ENCODE measurements at regions not wholly inside any gene's neighbourhood (a gene's known extent, or its start where the extent isn't known, plus 50 kb on each side); places are given as distances from the start of the nearest gene placed in this dataset.
"Not testable (repeated sequence)": the region's sequence is repeated elsewhere in the genome, so short reads cannot be mapped to it uniquely, and the experiment has no call there.

- H3K79me1 ChIP-seq (ENCODE audit: low read depth, low read length); H2AFZ ChIP-seq (ENCODE audit: low read length); H3K27ac ChIP-seq (ENCODE audit: low read depth, low read length); H3K23me2 ChIP-seq (ENCODE audit: low read depth, low read length); H3K9ac ChIP-seq (replicated peaks in 1 of 4; ENCODE audit: extremely low read depth in 1 of 4, low read depth in 3 of 4, low read length in 3 of 4); H3K9me3 ChIP-seq (ENCODE audit: insufficient read depth in 2 of 2, low read depth in 1 of 2, low read length in 1 of 2); H3K27me3 ChIP-seq (replicated peaks in 1 of 4; ENCODE audit: control insufficient read depth in 3 of 4, extremely low read depth in 1 of 4, insufficient read depth in 3 of 4, low read length in 3 of 4); H4K20me1 ChIP-seq (replicated peaks in 1 of 2; ENCODE audit: control insufficient read depth in 1 of 2, insufficient read depth in 2 of 2, low read length in 2 of 2); DNase-seq (ENCODE audit: low read depth in 1 of 2, low spot score in 2 of 2); CTCF ChIA-PET (ENCODE audit: partially characterized antibody); H3K23ac ChIP-seq (ENCODE audit: insufficient read length); H3K4ac ChIP-seq (replicated peaks; ENCODE audit: insufficient read length, low read depth, low read length); H4K8ac ChIP-seq (ENCODE audit: extremely low read depth, insufficient read depth, low read length); H2AK5ac ChIP-seq (ENCODE audit: low read depth, low read length); H2BK12ac ChIP-seq (ENCODE audit: low read depth, low read length); H2BK20ac ChIP-seq (ENCODE audit: low read length); POLR2A ChIA-PET (ENCODE audit: partially characterized antibody); H3K4me3 ChIP-seq (ENCODE audit: extremely low read depth in 1 of 4, insufficient read depth in 2 of 4, low read depth in 3 of 4, low read length in 4 of 4); H3K14ac ChIP-seq (ENCODE audit: insufficient read length); H3K4me1 ChIP-seq (replicated peaks in 1 of 4; ENCODE audit: control insufficient read depth in 3 of 4, insufficient read depth in 4 of 4, low read length in 3 of 4); H3K18ac ChIP-seq (ENCODE audit: extremely low read depth, low read length); H2BK5ac ChIP-seq (ENCODE audit: low read depth, low read length); H3K56ac ChIP-seq (replicated peaks; ENCODE audit: insufficient read length, low read depth, low read length); H2BK120ac ChIP-seq (replicated peaks; ENCODE audit: low read depth, low read length); H2BK15ac ChIP-seq (ENCODE audit: low read length); FAIRE-seq; H3K4me2 ChIP-seq (ENCODE audit: insufficient read depth in 1 of 2, low read depth in 2 of 2, low read length in 2 of 2); H4K91ac ChIP-seq (replicated peaks; ENCODE audit: insufficient read length, low read length); H3K79me2 ChIP-seq (ENCODE audit: control insufficient read depth in 1 of 2, insufficient read depth in 2 of 2, low read length in 2 of 2); H4K5ac ChIP-seq (ENCODE audit: insufficient read length, low read depth, low read length); H3K36me3 ChIP-seq (ENCODE audit: control insufficient read depth in 2 of 4, insufficient read depth in 4 of 4, low read length in 3 of 4): not testable (repeated sequence)
- WGBS, 2 experiments (ENCODE audit: extremely low coverage in 1 of 2, insufficient coverage in 1 of 2, insufficient read length in 1 of 2, insufficient replicate concordance in 2 of 2, low coverage in 1 of 2, low lambda C conversion rate in 2 of 2, missing lambda C conversion rate in 1 of 2) = 63% methylated on average over 1 of the region's 3 CpGs; no CpG with 5 or more reads in 1 of the 2 experiments
Measured at GRCh38 chr1:143824266-143824665, 147.5 kb downstream of the FAM72C start.

GRCh38 chr1:143820058-143820457 is 151.7 kb downstream of the FAM72C start:
- H3K27ac ChIP-seq (ENCODE audit: low read depth, low read length); H2AK5ac ChIP-seq (ENCODE audit: low read depth, low read length); H4K91ac ChIP-seq (replicated peaks; ENCODE audit: insufficient read length, low read length); H2BK5ac ChIP-seq (ENCODE audit: low read depth, low read length); H4K8ac ChIP-seq (ENCODE audit: extremely low read depth, insufficient read depth, low read length); H3K23ac ChIP-seq (ENCODE audit: insufficient read length); H2BK120ac ChIP-seq (replicated peaks; ENCODE audit: low read depth, low read length); H3K14ac ChIP-seq (ENCODE audit: insufficient read length); H4K20me1 ChIP-seq (replicated peaks in 1 of 2; ENCODE audit: control insufficient read depth in 1 of 2, insufficient read depth in 2 of 2, low read length in 2 of 2); FAIRE-seq; DNase-seq (ENCODE audit: low read depth in 1 of 2, low spot score in 2 of 2); H2BK20ac ChIP-seq (ENCODE audit: low read length); H3K36me3 ChIP-seq (ENCODE audit: control insufficient read depth in 2 of 4, insufficient read depth in 4 of 4, low read length in 3 of 4); H3K4me1 ChIP-seq (replicated peaks in 1 of 4; ENCODE audit: control insufficient read depth in 3 of 4, insufficient read depth in 4 of 4, low read length in 3 of 4); POLR2A ChIA-PET (ENCODE audit: partially characterized antibody); H2AFZ ChIP-seq (ENCODE audit: low read length); H3K9ac ChIP-seq (replicated peaks in 1 of 4; ENCODE audit: extremely low read depth in 1 of 4, low read depth in 3 of 4, low read length in 3 of 4); H3K56ac ChIP-seq (replicated peaks; ENCODE audit: insufficient read length, low read depth, low read length); H3K9me3 ChIP-seq (ENCODE audit: insufficient read depth in 2 of 2, low read depth in 1 of 2, low read length in 1 of 2); H3K23me2 ChIP-seq (ENCODE audit: low read depth, low read length); H2BK12ac ChIP-seq (ENCODE audit: low read depth, low read length); CTCF ChIA-PET (ENCODE audit: partially characterized antibody); H3K4ac ChIP-seq (replicated peaks; ENCODE audit: insufficient read length, low read depth, low read length); H3K27me3 ChIP-seq (replicated peaks in 1 of 4; ENCODE audit: control insufficient read depth in 3 of 4, extremely low read depth in 1 of 4, insufficient read depth in 3 of 4, low read length in 3 of 4); H3K18ac ChIP-seq (ENCODE audit: extremely low read depth, low read length); H3K4me2 ChIP-seq (ENCODE audit: insufficient read depth in 1 of 2, low read depth in 2 of 2, low read length in 2 of 2); H2BK15ac ChIP-seq (ENCODE audit: low read length); H3K4me3 ChIP-seq (ENCODE audit: extremely low read depth in 1 of 4, insufficient read depth in 2 of 4, low read depth in 3 of 4, low read length in 4 of 4); H3K79me1 ChIP-seq (ENCODE audit: low read depth, low read length); H4K5ac ChIP-seq (ENCODE audit: insufficient read length, low read depth, low read length); H3K79me2 ChIP-seq (ENCODE audit: control insufficient read depth in 1 of 2, insufficient read depth in 2 of 2, low read length in 2 of 2): not testable (repeated sequence)
- WGBS, 2 experiments (ENCODE audit: extremely low coverage in 1 of 2, insufficient coverage in 1 of 2, insufficient read length in 1 of 2, insufficient replicate concordance in 2 of 2, low coverage in 1 of 2, low lambda C conversion rate in 2 of 2, missing lambda C conversion rate in 1 of 2) = no CpG with 5 or more reads among the region's 4 CpGs
